ENCODE measurements at regions not wholly inside any gene's neighbourhood (a gene's known extent, or its start where the extent isn't known, plus 50 kb on each side); places are given as distances from the start of the nearest gene placed in this dataset.

DNA sequence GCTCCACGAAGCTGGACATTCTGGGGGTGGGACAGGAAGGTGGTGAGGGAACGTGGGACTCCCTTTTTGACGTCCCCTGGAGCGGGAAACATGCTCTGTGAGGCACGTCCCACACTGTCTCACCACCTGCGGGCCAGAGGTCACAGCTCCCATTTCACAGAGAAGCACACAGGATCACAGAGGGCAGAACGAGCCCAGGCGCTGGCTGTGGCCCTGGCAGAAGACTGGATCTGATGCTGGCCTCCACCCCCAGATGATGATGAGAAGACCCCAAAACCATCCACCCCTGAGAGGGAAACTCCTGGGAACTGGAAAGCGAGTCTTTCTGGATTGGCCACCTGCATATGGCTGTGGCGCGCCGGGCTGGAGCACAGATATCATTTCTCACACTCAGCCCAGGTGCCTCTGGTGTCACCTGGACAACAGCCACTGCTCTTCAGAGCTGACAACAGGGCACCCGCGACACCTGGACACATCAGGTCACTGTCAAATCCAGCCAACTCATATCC lies 216.2 kb downstream of the TUBA3C start:
- TF ChIP-seq, protein P1, sequence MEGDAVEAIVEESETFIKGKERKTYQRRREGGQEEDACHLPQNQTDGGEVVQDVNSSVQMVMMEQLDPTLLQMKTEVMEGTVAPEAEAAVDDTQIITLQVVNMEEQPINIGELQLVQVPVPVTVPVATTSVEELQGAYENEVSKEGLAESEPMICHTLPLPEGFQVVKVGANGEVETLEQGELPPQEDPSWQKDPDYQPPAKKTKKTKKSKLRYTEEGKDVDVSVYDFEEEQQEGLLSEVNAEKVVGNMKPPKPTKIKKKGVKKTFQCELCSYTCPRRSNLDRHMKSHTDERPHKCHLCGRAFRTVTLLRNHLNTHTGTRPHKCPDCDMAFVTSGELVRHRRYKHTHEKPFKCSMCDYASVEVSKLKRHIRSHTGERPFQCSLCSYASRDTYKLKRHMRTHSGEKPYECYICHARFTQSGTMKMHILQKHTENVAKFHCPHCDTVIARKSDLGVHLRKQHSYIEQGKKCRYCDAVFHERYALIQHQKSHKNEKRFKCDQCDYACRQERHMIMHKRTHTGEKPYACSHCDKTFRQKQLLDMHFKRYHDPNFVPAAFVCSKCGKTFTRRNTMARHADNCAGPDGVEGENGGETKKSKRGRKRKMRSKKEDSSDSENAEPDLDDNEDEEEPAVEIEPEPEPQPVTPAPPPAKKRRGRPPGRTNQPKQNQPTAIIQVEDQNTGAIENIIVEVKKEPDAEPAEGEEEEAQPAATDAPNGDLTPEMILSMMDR (conservative IDR thresholded peaks at IDR 0.05; ENCODE audit: low read depth in 2 of 2) = no peak
- TF ChIP-seq, protein P2, sequence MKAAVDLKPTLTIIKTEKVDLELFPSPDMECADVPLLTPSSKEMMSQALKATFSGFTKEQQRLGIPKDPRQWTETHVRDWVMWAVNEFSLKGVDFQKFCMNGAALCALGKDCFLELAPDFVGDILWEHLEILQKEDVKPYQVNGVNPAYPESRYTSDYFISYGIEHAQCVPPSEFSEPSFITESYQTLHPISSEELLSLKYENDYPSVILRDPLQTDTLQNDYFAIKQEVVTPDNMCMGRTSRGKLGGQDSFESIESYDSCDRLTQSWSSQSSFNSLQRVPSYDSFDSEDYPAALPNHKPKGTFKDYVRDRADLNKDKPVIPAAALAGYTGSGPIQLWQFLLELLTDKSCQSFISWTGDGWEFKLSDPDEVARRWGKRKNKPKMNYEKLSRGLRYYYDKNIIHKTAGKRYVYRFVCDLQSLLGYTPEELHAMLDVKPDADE (IDR thresholded peaks at IDR 0.05) = no peak
- no peak for TF ChIP-seq POLR2AphosphoS5 (IDR thresholded peaks at IDR 0.05; ENCODE audit: low read depth)
- TF ChIP-seq EZH2 (IDR thresholded peaks at IDR 0.05; ENCODE audit: low read depth, unreplicated experiment) = no peak
- no peak for TF ChIP-seq EZH2phosphoT487 (IDR thresholded peaks at IDR 0.05; ENCODE audit: unreplicated experiment)
- TF ChIP-seq, protein P3, sequence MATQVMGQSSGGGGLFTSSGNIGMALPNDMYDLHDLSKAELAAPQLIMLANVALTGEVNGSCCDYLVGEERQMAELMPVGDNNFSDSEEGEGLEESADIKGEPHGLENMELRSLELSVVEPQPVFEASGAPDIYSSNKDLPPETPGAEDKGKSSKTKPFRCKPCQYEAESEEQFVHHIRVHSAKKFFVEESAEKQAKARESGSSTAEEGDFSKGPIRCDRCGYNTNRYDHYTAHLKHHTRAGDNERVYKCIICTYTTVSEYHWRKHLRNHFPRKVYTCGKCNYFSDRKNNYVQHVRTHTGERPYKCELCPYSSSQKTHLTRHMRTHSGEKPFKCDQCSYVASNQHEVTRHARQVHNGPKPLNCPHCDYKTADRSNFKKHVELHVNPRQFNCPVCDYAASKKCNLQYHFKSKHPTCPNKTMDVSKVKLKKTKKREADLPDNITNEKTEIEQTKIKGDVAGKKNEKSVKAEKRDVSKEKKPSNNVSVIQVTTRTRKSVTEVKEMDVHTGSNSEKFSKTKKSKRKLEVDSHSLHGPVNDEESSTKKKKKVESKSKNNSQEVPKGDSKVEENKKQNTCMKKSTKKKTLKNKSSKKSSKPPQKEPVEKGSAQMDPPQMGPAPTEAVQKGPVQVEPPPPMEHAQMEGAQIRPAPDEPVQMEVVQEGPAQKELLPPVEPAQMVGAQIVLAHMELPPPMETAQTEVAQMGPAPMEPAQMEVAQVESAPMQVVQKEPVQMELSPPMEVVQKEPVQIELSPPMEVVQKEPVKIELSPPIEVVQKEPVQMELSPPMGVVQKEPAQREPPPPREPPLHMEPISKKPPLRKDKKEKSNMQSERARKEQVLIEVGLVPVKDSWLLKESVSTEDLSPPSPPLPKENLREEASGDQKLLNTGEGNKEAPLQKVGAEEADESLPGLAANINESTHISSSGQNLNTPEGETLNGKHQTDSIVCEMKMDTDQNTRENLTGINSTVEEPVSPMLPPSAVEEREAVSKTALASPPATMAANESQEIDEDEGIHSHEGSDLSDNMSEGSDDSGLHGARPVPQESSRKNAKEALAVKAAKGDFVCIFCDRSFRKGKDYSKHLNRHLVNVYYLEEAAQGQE (IDR thresholded peaks at IDR 0.05; ENCODE audit: unreplicated experiment) = no peak
- no peak for TF ChIP-seq JUNB (IDR thresholded peaks at IDR 0.05; ENCODE audit: unreplicated experiment)
- TF ChIP-seq CREB1 (CRISPR knock-in tag; IDR thresholded peaks at IDR 0.05; ENCODE audit: low read depth) = no peak
- no peak for TF ChIP-seq ZNF114 (CRISPR knock-in tag; IDR thresholded peaks at IDR 0.05)

All from GM23338 (cell line).